Endothelial cell of umbilical vein (primary cell): ENCODE measurements at regions not wholly inside any gene's neighbourhood (a gene's known extent, or its start where the extent isn't known, plus 50 kb on each side); places are given as distances from the start of the nearest gene placed in this dataset.

ENCODE experiments used
- BruUV-seq: library from RNA; stranded (reverse); fragments of 400-500 nt; replicated peaks from 2 replicates; lab custom pipeline; 2021; lab: Mats Ljungman, UMichigan
- CTCF ChIA-PET: fragments of 300-600, 350-600 bp; sonication (Branson Sonifier 250); formaldehyde crosslinking; loops from one replicate; lab custom pipeline; 2021; ENCODE audit warnings: antibody characterized with exemption, inconsistent platforms; lab: Charles Lee
- POLR2A ChIA-PET: fragments of 300-600, 350-600 bp; sonication (Branson Sonifier 250); formaldehyde crosslinking; loops from one replicate; lab custom pipeline; 2021; ENCODE audit warnings: antibody characterized with exemption, inconsistent platforms; lab: Charles Lee
- DNase-seq: peaks from one replicate; pipeline ENCODE4 v3.0.0-alpha.2; 2011; ENCODE audit warnings: low read depth, low spot score
- FAIRE-seq: peaks from 2 replicates; lab custom pipeline; 2011; peaks lifted over from hg19 to GRCh38; lab: Jason Lieb, UNC
- H2AFZ ChIP-seq: 2 replicates; pipeline ENCODE4 v1.6.0; 2012; ENCODE audit warnings: low read depth, low read length, control low read depth, inconsistent platforms
- H3K27ac ChIP-seq: 2 replicates; pipeline ENCODE4 v1.5.1; 2011; ENCODE audit warnings: low read depth, mild to moderate bottlenecking, control low read depth, low read length, moderate library complexity; ENCODE audit not compliant: insufficient read depth
- H3K27me3 ChIP-seq, 2 experiments: 2 replicates each; pipeline versions ENCODE4 v1.6.0 to v1.6.1; 2011; ENCODE audit warnings: low read length in 2 of 2, mixed read lengths in 1 of 2; ENCODE audit not compliant: control insufficient read depth in 2 of 2, insufficient read depth in 2 of 2
- H3K36me3 ChIP-seq, 2 experiments: 2 replicates in 1 of 2; 3 replicates in 1 of 2; pipeline ENCODE4 v1.5.1; 2011; ENCODE audit warnings: low read length in 2 of 2, mild to moderate bottlenecking in 1 of 2, moderate library complexity in 1 of 2; ENCODE audit not compliant: control insufficient read depth in 2 of 2, insufficient read depth in 2 of 2; ENCODE audit errors: extremely low read depth in 1 of 2
- H3K4me1 ChIP-seq: 3 replicates; pipeline ENCODE4 v1.5.1; 2011; ENCODE audit warnings: mild to moderate bottlenecking, low read length; ENCODE audit not compliant: control insufficient read depth, insufficient read depth; ENCODE audit errors: extremely low read depth
- H3K4me2 ChIP-seq: 2 replicates; pipeline ENCODE4 v1.6.1; 2011; ENCODE audit warnings: low read length, control low read depth, mixed read lengths; ENCODE audit not compliant: insufficient read depth
- H3K4me3 ChIP-seq, 3 experiments: fragments of 200-600 bp in 1 of 3; sonication (generic), shearing (Covaris generic) in 1 of 3; replicated peaks in 1 of 3; 2 replicates each; pipeline ENCODE4 v1.5.1; 2011 to 2016; ENCODE audit warnings: control low read depth in 3 of 3, low read length in 3 of 3, mild to moderate bottlenecking in 2 of 3, inconsistent platforms in 1 of 3, low read depth in 1 of 3, moderate library complexity in 1 of 3; ENCODE audit not compliant: insufficient read depth in 1 of 3
- H3K79me2 ChIP-seq: 2 replicates; pipeline ENCODE4 v1.6.0; 2012; ENCODE audit warnings: low read length, inconsistent platforms; ENCODE audit not compliant: control insufficient read depth, insufficient read depth
- H3K9ac ChIP-seq: replicated peaks from 2 replicates; pipeline ENCODE3; 2011; ENCODE audit warnings: low read length, control low read depth; ENCODE audit not compliant: insufficient read depth; ENCODE audit errors: extremely low read depth
- H3K9me1 ChIP-seq: replicated peaks from 3 replicates; pipeline ENCODE4 v1.6.0; 2011; ENCODE audit warnings: mild to moderate bottlenecking, low read length; ENCODE audit not compliant: control insufficient read depth, insufficient read depth; ENCODE audit errors: extremely low read depth
- H3K9me3 ChIP-seq: replicated peaks from 2 replicates; pipeline ENCODE4 v1.5.1; 2012; ENCODE audit warnings: low read length, inconsistent platforms; ENCODE audit not compliant: control insufficient read depth, insufficient read depth
- H4K20me1 ChIP-seq: replicated peaks from 2 replicates; pipeline ENCODE3; 2011; ENCODE audit warnings: mild to moderate bottlenecking, low read length; ENCODE audit not compliant: control insufficient read depth, insufficient read depth; ENCODE audit errors: extremely low read depth
- EZH2 ChIP-seq: IDR thresholded peaks from 2 replicates; pipeline ENCODE4 v1.6.1; 2012; ENCODE audit warnings: borderline replicate concordance, low read depth, mild to moderate bottlenecking, moderate library complexity, low read length, inconsistent platforms; ENCODE audit not compliant: severe bottlenecking
- FOS ChIP-seq: IDR thresholded peaks from 2 replicates; pipeline ENCODE4 v1.6.1; 2011; ENCODE audit warnings: mild to moderate bottlenecking, low read length, moderate library complexity, borderline replicate concordance; ENCODE audit not compliant: insufficient read depth
- GATA2 ChIP-seq: IDR thresholded peaks from 2 replicates; pipeline ENCODE4 v1.7.0; 2011; ENCODE audit warnings: low read depth, mild to moderate bottlenecking, moderate library complexity, mixed read lengths, low read length; ENCODE audit not compliant: insufficient read length, insufficient read depth
- JUN ChIP-seq: IDR thresholded peaks from 2 replicates; pipeline ENCODE4 v1.6.1; 2011; ENCODE audit warnings: borderline replicate concordance, low read depth; ENCODE audit not compliant: insufficient read length, insufficient read depth
- MAX ChIP-seq: IDR thresholded peaks from 2 replicates; pipeline ENCODE4 v1.6.1; 2011; ENCODE audit not compliant: insufficient read depth, insufficient read length
- MYC ChIP-seq: IDR thresholded peaks from one replicate; pipeline ENCODE4 v1.6.1; 2011; ENCODE audit warnings: mild to moderate bottlenecking, low read depth, low read length
- POLR2A ChIP-seq: IDR thresholded peaks from 2 replicates; pipeline ENCODE4 v1.6.1; 2012; ENCODE audit warnings: low read depth, mild to moderate bottlenecking, control low read depth, low read length
- POLR2AphosphoS5 ChIP-seq: IDR thresholded peaks from 2 replicates; pipeline ENCODE4 v1.6.1; 2012; ENCODE audit warnings: low read depth, mild to moderate bottlenecking, control low read depth, low read length, moderate library complexity; ENCODE audit not compliant: insufficient read depth
- dilution Hi-C: fragments of 300-500 bp; cut with MboI; formaldehyde crosslinking; loops from one replicate; pipeline ENCODE4 v1.15.0; 2019; ENCODE audit warnings: low sequenced_read_pairs; ENCODE audit not compliant: extremely low pct_ligation_motif_present
- intact Hi-C: fragments of 100-400 bp; cut with micrococcal nuclease; formaldehyde crosslinking; loops from one replicate; pipeline ENCODE4 v1.10.0; 2022
- TF ChIP-seq, protein P1 (sequence below), 2 donors: IDR thresholded peaks; 1 replicate in 1 of 2; 2 replicates in 1 of 2; pipeline ENCODE4 v1.5.1; 2011; ENCODE audit warnings: low read length in 2 of 2, mild to moderate bottlenecking in 2 of 2, moderate library complexity in 2 of 2, control low read depth in 1 of 2, inconsistent platforms in 1 of 2, low read depth in 1 of 2; ENCODE audit not compliant: insufficient read depth in 1 of 2; ENCODE audit errors: extremely low read depth in 1 of 2

DNA sequence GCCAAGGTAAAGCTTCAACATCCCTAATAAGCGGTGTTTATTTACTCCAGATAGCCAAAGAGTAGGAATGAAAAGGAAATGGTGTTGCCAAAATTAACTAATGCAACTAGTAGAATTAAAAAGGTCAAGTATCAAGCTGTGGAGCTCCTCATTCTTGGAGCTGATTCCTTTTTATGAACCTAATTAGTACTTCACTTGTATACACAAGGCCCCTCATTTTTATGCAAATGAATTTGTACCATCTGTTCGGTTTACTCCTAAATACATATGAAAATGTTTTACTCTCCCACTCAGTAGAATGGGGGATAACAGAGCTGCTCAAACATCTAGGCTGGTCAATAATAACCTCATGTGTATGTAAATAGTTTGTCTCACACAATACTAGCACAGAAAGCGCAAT is 426.4 kb upstream of the LUZP2 start:
- H3K9me1 ChIP-seq = no peaks in the 10 kb centered on the region
- CTCF ChIA-PET = no interaction called here
- no TSS peak for BruUV-seq

GRCh38 chr11:24078018-24078417 is 418.8 kb upstream of the LUZP2 start:
- no peaks in the 10 kb centered on the region for H3K4me1 ChIP-seq
- H3K4me3 ChIP-seq = no peak overlapping the region
- ChIA-PET CTCF (interaction anchor here (1.1 to 2.1 kb wide), 3 partner anchors 10 to 103 kb away, joined by 3 to 9 read pairs (median 6); no protein-coding TSS in a partner anchor), POLR2A (no interaction called here)
- no peak overlapping the region for H3K9ac ChIP-seq
- DNase-seq (no peak), FAIRE-seq (no peak)
- no peak overlapping the region for H3K4me2 ChIP-seq
- H2AFZ ChIP-seq = no peak overlapping the region
- no peaks in the 10 kb centered on the region for H4K20me1 ChIP-seq
- H3K27ac ChIP-seq = no peak overlapping the region
- TF ChIP-seq POLR2AphosphoS5 (no peak), POLR2A (no peak), FOS (no peak), EZH2 (no peak), MAX (no peak), JUN (no peak), GATA2 (no peak), MYC (no peak)
- TF ChIP-seq, protein P1, sequence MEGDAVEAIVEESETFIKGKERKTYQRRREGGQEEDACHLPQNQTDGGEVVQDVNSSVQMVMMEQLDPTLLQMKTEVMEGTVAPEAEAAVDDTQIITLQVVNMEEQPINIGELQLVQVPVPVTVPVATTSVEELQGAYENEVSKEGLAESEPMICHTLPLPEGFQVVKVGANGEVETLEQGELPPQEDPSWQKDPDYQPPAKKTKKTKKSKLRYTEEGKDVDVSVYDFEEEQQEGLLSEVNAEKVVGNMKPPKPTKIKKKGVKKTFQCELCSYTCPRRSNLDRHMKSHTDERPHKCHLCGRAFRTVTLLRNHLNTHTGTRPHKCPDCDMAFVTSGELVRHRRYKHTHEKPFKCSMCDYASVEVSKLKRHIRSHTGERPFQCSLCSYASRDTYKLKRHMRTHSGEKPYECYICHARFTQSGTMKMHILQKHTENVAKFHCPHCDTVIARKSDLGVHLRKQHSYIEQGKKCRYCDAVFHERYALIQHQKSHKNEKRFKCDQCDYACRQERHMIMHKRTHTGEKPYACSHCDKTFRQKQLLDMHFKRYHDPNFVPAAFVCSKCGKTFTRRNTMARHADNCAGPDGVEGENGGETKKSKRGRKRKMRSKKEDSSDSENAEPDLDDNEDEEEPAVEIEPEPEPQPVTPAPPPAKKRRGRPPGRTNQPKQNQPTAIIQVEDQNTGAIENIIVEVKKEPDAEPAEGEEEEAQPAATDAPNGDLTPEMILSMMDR (IDR thresholded peaks at IDR 0.05; ENCODE audit: extremely low read depth in 1 of 2, insufficient read depth in 1 of 2, low read depth in 1 of 2, low read length in 2 of 2) = no peak
- H3K9me1 ChIP-seq = no peaks in the 10 kb centered on the region
- H3K27me3 ChIP-seq = no peaks in the 10 kb centered on the region
- H3K9me3 ChIP-seq = no peaks in the 10 kb centered on the region
- H3K79me2 ChIP-seq = no peaks in the 10 kb centered on the region
- H3K36me3 ChIP-seq = no peaks in the 10 kb centered on the region
- dilution Hi-C loops = no loop called here
- no TSS peak for BruUV-seq
- intact Hi-C loops = no loop called here

More for the DNA sequence above, 426.4 kb upstream of the LUZP2 start:
- intact Hi-C loops (no loop called here), dilution Hi-C loops (no loop called here)
- no peak overlapping the region for H3K27ac ChIP-seq
- TF ChIP-seq JUN = no peak
- TF ChIP-seq EZH2 = no peak
- TF ChIP-seq FOS = no peak
- TF ChIP-seq GATA2 = no peak
- no peak for TF ChIP-seq POLR2A
- DNase-seq (no peak), FAIRE-seq (no peak)
- H4K20me1 ChIP-seq = no peaks in the 10 kb centered on the region
- H3K4me2 ChIP-seq = no peak overlapping the region
- H3K4me3 ChIP-seq = no peak overlapping the region
- POLR2A ChIA-PET = no interaction called here
- no peaks in the 10 kb centered on the region for H3K36me3 ChIP-seq
- no peak overlapping the region for H2AFZ ChIP-seq
- H3K4me1 ChIP-seq = no peaks in the 10 kb centered on the region
- H3K27me3 ChIP-seq = no peaks in the 10 kb centered on the region
- H3K9ac ChIP-seq = no peak overlapping the region
- H3K9me3 ChIP-seq = no peaks in the 10 kb centered on the region
- no peaks in the 10 kb centered on the region for H3K79me2 ChIP-seq
